ENCODE measurements at regions not wholly inside any gene's neighbourhood (a gene's known extent, or its start where the extent isn't known, plus 50 kb on each side); places are given as distances from the start of the nearest gene placed in this dataset.

GRCh38 chr13:64078025-64078424 is 2662.4 kb upstream of the PCDH20 start:
- no peak for TF ChIP-seq REST (IDR thresholded peaks at IDR 0.05; ENCODE audit: low read depth, low read length)
- no peak for TF ChIP-seq E2F4 (IDR thresholded peaks at IDR 0.05; ENCODE audit: low read depth, low read length)
- TF ChIP-seq CEBPB (IDR thresholded peaks at IDR 0.05; ENCODE audit: borderline replicate concordance in 1 of 2, low read depth in 2 of 2, low read length in 2 of 2): no peak
